Suppressor macrophage (primary cell): ENCODE measurements at regions not wholly inside any gene's neighbourhood (a gene's known extent, or its start where the extent isn't known, plus 50 kb on each side); places are given as distances from the start of the nearest gene placed in this dataset.

Experiments used
- DNase-seq, 4 experiments: peaks; one replicate each; pipeline ENCODE4 v3.0.0-alpha.2; 2020 to 2022

- DNase-seq, result no peak
These were observed 1153.3 kb upstream of the AUTS2 start for GRCh38 chr7:68444956-68445355.

- no peak for DNase-seq
These were observed 1152.1 kb upstream of the AUTS2 start for GRCh38 chr7:68446183-68446582.

- DNase-seq, result no peak
These were observed 1149.2 kb upstream of the AUTS2 start for GRCh38 chr7:68449099-68449498.

GRCh38 chr7:68449816-68450215 is 1148.5 kb upstream of the AUTS2 start:
- no peak for DNase-seq

- DNase-seq, result no peak
These were observed 1143.3 kb upstream of the AUTS2 start for GRCh38 chr7:68454931-68455330.

GRCh38 chr7:68456469-68456868 is 1141.8 kb upstream of the AUTS2 start:
- DNase-seq, result no peak

GRCh38 chr7:68457481-68457880 is 1140.8 kb upstream of the AUTS2 start:
- DNase-seq, result no peak

- DNase-seq, result no peak
These were observed 1140.0 kb upstream of the AUTS2 start for GRCh38 chr7:68458010-68458908.

- no peak for DNase-seq
These were observed 1136.8 kb upstream of the AUTS2 start for GRCh38 chr7:68461430-68461829.

GRCh38 chr7:68470836-68471435 is 1127.3 kb upstream of the AUTS2 start:
- no peak for DNase-seq

GRCh38 chr7:68472688-68473087 is 1125.6 kb upstream of the AUTS2 start:
- no peak for DNase-seq

- no peak for DNase-seq
These were observed 1123.5 kb upstream of the AUTS2 start for GRCh38 chr7:68474661-68475216.

GRCh38 chr7:68476966-68477365 is 1121.3 kb upstream of the AUTS2 start:
- no peak for DNase-seq

- DNase-seq, result no peak
These were observed 1119.9 kb upstream of the AUTS2 start for GRCh38 chr7:68478326-68478725.

- no peak for DNase-seq
These were observed 1115.5 kb upstream of the AUTS2 start for GRCh38 chr7:68482800-68483199.

- DNase-seq, result no peak
These were observed 1113.5 kb upstream of the AUTS2 start for GRCh38 chr7:68484731-68485130.

GRCh38 chr7:68485253-68485917 is 1112.9 kb upstream of the AUTS2 start:
- no peak for DNase-seq

- no peak for DNase-seq
These were observed 1109.8 kb upstream of the AUTS2 start for GRCh38 chr7:68488341-68489060.

GRCh38 chr7:68491523-68492358 is 1106.5 kb upstream of the AUTS2 start:
- DNase-seq, result no peak

GRCh38 chr7:68492359-68492690 is 1106.0 kb upstream of the AUTS2 start:
- no peak for DNase-seq

- DNase-seq, result no peak
These were observed 1094.9 kb upstream of the AUTS2 start for GRCh38 chr7:68503400-68503799.

- no peak for DNase-seq
These were observed 1093.6 kb upstream of the AUTS2 start for GRCh38 chr7:68504716-68505115.
